GM12878 (cell line): ENCODE measurements at regions not wholly inside any gene's neighbourhood (a gene's known extent, or its start where the extent isn't known, plus 50 kb on each side); places are given as distances from the start of the nearest gene placed in this dataset.

ENCODE experiments used
- ATAC-seq: fragments of 200-7000 bp; cut with Tn5 transposase; 3 replicates; pipeline ENCODE4 v1.9.1; 2020; ENCODE audit warnings: mild to moderate bottlenecking, moderate library complexity
- BruUV-seq: library from RNA; stranded (reverse); fragments of 400-500 nt; replicated peaks from 2 replicates; lab custom pipeline; 2021; lab: Mats Ljungman, UMichigan
- CTCF ChIA-PET: fragments of 300-600 bp; sonication (Branson Sonifier 250); formaldehyde crosslinking; extraction: SDS; loops from one replicate; lab custom pipeline; 2021; ENCODE audit warnings: inconsistent platforms; lab: Yijun Ruan, JAX
- POLR2A ChIA-PET: fragments of 350-600 bp; formaldehyde crosslinking; extraction: SDS; loops from one replicate; lab custom pipeline; 2021; ENCODE audit warnings: inconsistent platforms; lab: Charles Lee
- RAD21 ChIA-PET: fragments of 300-600 bp; sonication (Branson Sonifier 250); formaldehyde crosslinking; loops from one replicate; lab custom pipeline; 2023; ENCODE audit warnings: antibody characterized with exemption; ENCODE audit not compliant: unreplicated experiment; lab: Charles Lee
- SMC1A ChIA-PET: fragments of 300-600 bp; sonication (Branson Sonifier 250); formaldehyde crosslinking; loops from one replicate; lab custom pipeline; 2023; ENCODE audit not compliant: unreplicated experiment, uncharacterized antibody; lab: Charles Lee
- DNase-seq: peaks from one replicate; pipeline ENCODE4 v3.0.0-alpha.2; 2011; ENCODE audit warnings: low read depth, low spot score
- FAIRE-seq: peaks from 3 replicates; lab custom pipeline; 2011; peaks lifted over from hg19 to GRCh38; lab: Jason Lieb, UNC
- H2AFZ ChIP-seq: 2 replicates; pipeline ENCODE4 v1.6.0; 2011; ENCODE audit warnings: low read depth, low read length, control low read depth; ENCODE audit not compliant: control insufficient read depth
- H3K27ac ChIP-seq: 2 replicates; pipeline ENCODE4 v1.5.1; 2011; ENCODE audit warnings: control low read depth; ENCODE audit not compliant: control insufficient read depth, insufficient read depth
- H3K27me3 ChIP-seq, 2 experiments: replicated peaks in 1 of 2; 2 replicates each; pipeline versions ENCODE4 v1.6.0 to v1.6.1; 2011; ENCODE audit warnings: low read length in 1 of 2; ENCODE audit not compliant: control insufficient read depth in 2 of 2, insufficient read depth in 2 of 2
- H3K36me3 ChIP-seq, 2 experiments: 2 replicates each; pipeline ENCODE4 v1.5.1; 2011; ENCODE audit warnings: low read length in 1 of 2; ENCODE audit not compliant: control insufficient read depth in 2 of 2, insufficient read depth in 2 of 2
- H3K4me1 ChIP-seq: 2 replicates; pipeline ENCODE4 v1.6.1; 2011; ENCODE audit warnings: mild to moderate bottlenecking, low read length, moderate library complexity, mixed read lengths; ENCODE audit not compliant: control insufficient read depth, insufficient read depth
- H3K4me2 ChIP-seq: 2 replicates; pipeline ENCODE4 v1.6.0; 2011; ENCODE audit warnings: control low read depth; ENCODE audit not compliant: control insufficient read depth, insufficient read depth
- H3K4me3 ChIP-seq: fragments of 200-600 bp; sonication (generic); 2 replicates; pipeline ENCODE4 v1.5.1; 2016
- H3K79me2 ChIP-seq: 2 replicates; pipeline ENCODE4 v1.6.0; 2011; ENCODE audit warnings: low read length; ENCODE audit not compliant: control insufficient read depth, insufficient read depth
- H3K9ac ChIP-seq: 2 replicates; pipeline ENCODE4 v1.8.0; 2011; ENCODE audit warnings: low read length, control low read depth, mixed read lengths; ENCODE audit not compliant: control insufficient read depth, insufficient read depth
- H3K9me3 ChIP-seq: replicated peaks from 3 replicates; pipeline ENCODE4 v1.5.1; 2011; ENCODE audit warnings: mild to moderate bottlenecking, low read length; ENCODE audit not compliant: control insufficient read depth, insufficient read depth
- H4K20me1 ChIP-seq: 2 replicates; pipeline ENCODE4 v1.6.0; 2011; ENCODE audit not compliant: control insufficient read depth, insufficient read depth
- CREB1 ChIP-seq: IDR thresholded peaks from 2 replicates; pipeline ENCODE4 v1.6.1; 2012; ENCODE audit warnings: low read depth, mild to moderate bottlenecking, inconsistent platforms
- E2F8 ChIP-seq: fragments of 450-650 bp; IDR thresholded peaks from 2 replicates; pipeline ENCODE4 v1.6.1; 2018; ENCODE audit warnings: mild to moderate bottlenecking, low read depth, moderate library complexity; ENCODE audit not compliant: partially characterized antibody
- E4F1 ChIP-seq: fragments of 450-650 bp; IDR thresholded peaks from 2 replicates; pipeline ENCODE4 v1.6.1; 2018; ENCODE audit warnings: borderline replicate concordance, mild to moderate bottlenecking; ENCODE audit not compliant: partially characterized antibody
- GABPA ChIP-seq: IDR thresholded peaks from 2 replicates; pipeline ENCODE4 v1.6.1; 2014; ENCODE audit warnings: antibody characterized with exemption, low read depth, mild to moderate bottlenecking, inconsistent platforms
- HDGF ChIP-seq: fragments of 450-650 bp; IDR thresholded peaks from 2 replicates; pipeline ENCODE4 v1.6.1; 2016; ENCODE audit warnings: antibody characterized with exemption
- HSF1 ChIP-seq: fragments of 150-350 bp; IDR thresholded peaks from 2 replicates; pipeline ENCODE4 v1.6.1; 2014; ENCODE audit warnings: mild to moderate bottlenecking, low read depth, low read length
- MEF2B ChIP-seq: fragments of 450-650 bp; IDR thresholded peaks from 2 replicates; pipeline ENCODE4 v1.6.1; 2018; ENCODE audit warnings: mild to moderate bottlenecking, moderate library complexity; ENCODE audit not compliant: partially characterized antibody, poor library complexity, severe bottlenecking
- POLR2AphosphoS5 ChIP-seq: IDR thresholded peaks from 2 replicates; pipeline ENCODE4 v1.6.1; 2011; ENCODE audit warnings: mild to moderate bottlenecking, low read length, inconsistent platforms
- RELA ChIP-seq: fragments of 450-650 bp; IDR thresholded peaks from 2 replicates; pipeline ENCODE4 v1.8.0; 2014; ENCODE audit warnings: borderline replicate concordance; ENCODE audit not compliant: partially characterized antibody
- RFX5 ChIP-seq: IDR thresholded peaks from 2 replicates; pipeline ENCODE4 v1.6.1; 2011; ENCODE audit warnings: low read depth, low read length, improper control_type of control experiment
- SMAD1 ChIP-seq: fragments of 450-650 bp; IDR thresholded peaks from 2 replicates; pipeline ENCODE4 v1.6.1; 2018; ENCODE audit warnings: mild to moderate bottlenecking, low read depth; ENCODE audit not compliant: partially characterized antibody
- SUZ12 ChIP-seq: fragments of 200-600 bp; sonication (generic); IDR thresholded peaks from one replicate; pipeline ENCODE4 v1.6.1; 2018; ENCODE audit warnings: antibody characterized with exemption, mild to moderate bottlenecking; ENCODE audit not compliant: unreplicated experiment
- TCF12 ChIP-seq: IDR thresholded peaks from 2 replicates; pipeline ENCODE4 v1.6.1; 2011; ENCODE audit warnings: low read depth, mild to moderate bottlenecking, low read length
- ZNF687 ChIP-seq: fragments of 450-650 bp; IDR thresholded peaks from 2 replicates; pipeline ENCODE4 v1.6.1; 2017; ENCODE audit warnings: mild to moderate bottlenecking, moderate library complexity
- WGBS: methylation state at CpG from one replicate; pipeline ENCODE4 v1.1.6; 2016; ENCODE audit warnings: low lambda C conversion rate; ENCODE audit not compliant: insufficient replicate concordance, insufficient coverage; ENCODE audit errors: missing lambda C conversion rate; 5-methylcytosine and 5-hydroxymethylcytosine counted together
- in situ Hi-C: fragments of 300-500 bp; cut with MboI; formaldehyde crosslinking; loops from 9 replicates; pipeline ENCODE4 v1.14.3; 2018; ENCODE audit warnings: mixed read lengths
- intact Hi-C: fragments of 100-400 bp; cut with micrococcal nuclease; formaldehyde crosslinking; loops from one replicate; pipeline ENCODE4 v1.14.2; 2022; ENCODE audit not compliant: unreplicated experiment

GRCh38 chr11:70527429-70528045 lies 129.2 kb downstream of the CTTN start:
- in situ Hi-C loops (no loop called here), intact Hi-C loops (no loop called here)
- ChIA-PET POLR2A (no interaction called here), RAD21 (no interaction called here), CTCF (no interaction called here), SMC1A (no interaction called here)
- no peak overlapping the region for H2AFZ ChIP-seq
- ATAC-seq: no peak
- H3K4me3 ChIP-seq: no peak overlapping the region
- TF ChIP-seq RFX5: no peak
- no peak for TF ChIP-seq E2F8
- no peak for TF ChIP-seq MEF2B
- TF ChIP-seq HSF1: no peak
- no peak for TF ChIP-seq TCF12
- no peak for TF ChIP-seq CREB1
- TF ChIP-seq E4F1: no peak
- no peak for TF ChIP-seq SMAD1
- TF ChIP-seq GABPA: no peak
- TF ChIP-seq POLR2AphosphoS5: no peak
- no peak for TF ChIP-seq HDGF
- TF ChIP-seq ZNF687: no peak
- TF ChIP-seq SUZ12: no peak
- no peak for TF ChIP-seq RELA
- WGBS: 25% methylated on average over 10 of the region's 10 CpGs
- H3K27ac ChIP-seq: no peak overlapping the region
- no peaks in the 10 kb centered on the region for H3K79me2 ChIP-seq
- H4K20me1 ChIP-seq: no peaks in the 10 kb centered on the region
- FAIRE-seq: no peak
- no peak overlapping the region for H3K4me2 ChIP-seq
- no peaks in the 10 kb centered on the region for H3K36me3 ChIP-seq
- BruUV-seq: no TSS peak
- no peaks in the 10 kb centered on the region; the same call in 2 of the 3 replicates for H3K9me3 ChIP-seq
- no peaks in the 10 kb centered on the region for H3K4me1 ChIP-seq
- DNase-seq: no peak
- no peak overlapping the region for H3K9ac ChIP-seq
- no peaks in the 10 kb centered on the region; a peak in 1 of 4 replicates for H3K27me3 ChIP-seq
